Islet precursor cell (in vitro differentiated cells): ENCODE measurements at regions not wholly inside any gene's neighbourhood (a gene's known extent, or its start where the extent isn't known, plus 50 kb on each side); places are given as distances from the start of the nearest gene placed in this dataset.
"Not testable (repeated sequence)": the region's sequence is repeated elsewhere in the genome, so short reads cannot be mapped to it uniquely, and the experiment has no call there.

Source experiments
- DNase-seq: peaks from one replicate; pipeline ENCODE4 v3.0.0-alpha.2; 2018

GRCh38 chr6:137395316-137395715, 98.9 kb downstream of the OLIG3 start:
- DNase-seq = no peak

- DNase-seq = no peak
These were observed 103.0 kb downstream of the OLIG3 start for GRCh38 chr6:137391061-137391814.

GRCh38 chr6:137390334-137390733, 103.9 kb downstream of the OLIG3 start:
- no peak for DNase-seq

GRCh38 chr6:137389150-137389704, 105.0 kb downstream of the OLIG3 start:
- no peak for DNase-seq

- no peak for DNase-seq
These were observed 107.0 kb downstream of the OLIG3 start for GRCh38 chr6:137387096-137387764.

- DNase-seq = not testable (repeated sequence)
These were observed 110.9 kb downstream of the OLIG3 start for GRCh38 chr6:137383287-137383686.

GRCh38 chr6:137378090-137378369, 116.2 kb downstream of the OLIG3 start:
- DNase-seq = no peak

GRCh38 chr6:137373296-137373695, 120.9 kb downstream of the OLIG3 start:
- no peak for DNase-seq

GRCh38 chr6:137372532-137372931, 121.7 kb downstream of the OLIG3 start:
- no peak for DNase-seq

GRCh38 chr6:137371634-137372016, 122.6 kb downstream of the OLIG3 start:
- no peak for DNase-seq

- no peak for DNase-seq
These were observed 123.1 kb downstream of the OLIG3 start for GRCh38 chr6:137370871-137371633.

GRCh38 chr6:137369136-137369535, 125.1 kb downstream of the OLIG3 start:
- no peak for DNase-seq

GRCh38 chr6:137365707-137366437, 128.3 kb downstream of the OLIG3 start:
- no peak for DNase-seq

GRCh38 chr6:137363805-137364138, 130.4 kb downstream of the OLIG3 start:
- DNase-seq = no peak

GRCh38 chr6:137362878-137363804, 131.1 kb downstream of the OLIG3 start:
- peak; percentile 64 for DNase-seq

- DNase-seq = no peak
These were observed 132.5 kb downstream of the OLIG3 start for GRCh38 chr6:137361701-137362100.

GRCh38 chr6:137358273-137358672, 135.9 kb downstream of the OLIG3 start:
- DNase-seq = peak; percentile 74

- no peak for DNase-seq
These were observed 136.3 kb downstream of the OLIG3 start for GRCh38 chr6:137357948-137358266.

GRCh38 chr6:137357263-137357947, 136.8 kb downstream of the OLIG3 start:
- peak; percentile 79 for DNase-seq

GRCh38 chr6:137353842-137354397, 134.7 kb upstream of the IFNGR1 start:
- no peak for DNase-seq

GRCh38 chr6:137353346-137353745, 134.2 kb upstream of the IFNGR1 start:
- DNase-seq = no peak
